ENCODE measurements at regions not wholly inside any gene's neighbourhood (a gene's known extent, or its start where the extent isn't known, plus 50 kb on each side); places are given as distances from the start of the nearest gene placed in this dataset.

- H3K4me3 ChIP-seq (ENCODE audit: insufficient read depth, low read length, poor library complexity, severe bottlenecking), result no peak overlapping the region
- no peak overlapping the region for H3K9ac ChIP-seq (ENCODE audit: low read length)
- no peaks in the 10 kb centered on the region for H3K36me3 ChIP-seq (ENCODE audit: low read length)
- H3K4me2 ChIP-seq (ENCODE audit: low read depth, low read length, poor library complexity, severe bottlenecking), result no peak overlapping the region
- H2AFZ ChIP-seq (ENCODE audit: low read depth, low read length, severe bottlenecking), result no peak overlapping the region
- H3K27me3 ChIP-seq (ENCODE audit: low read length), result no peaks in the 10 kb centered on the region
- H3K79me2 ChIP-seq (ENCODE audit: insufficient read depth, low read length), result no peaks in the 10 kb centered on the region
- H3K27ac ChIP-seq (ENCODE audit: low read depth, low read length), result no peak overlapping the region
- no peaks in the 10 kb centered on the region for H3K9me3 ChIP-seq (ENCODE audit: insufficient read depth, low read length)
- TF ChIP-seq EZH2phosphoT487 (conservative IDR thresholded peaks at IDR 0.05; ENCODE audit: low read length), result no peak
- TF ChIP-seq CTCF (IDR thresholded peaks at IDR 0.05; ENCODE audit: insufficient read depth, low read length, poor library complexity, severe bottlenecking), result no peak
- no peaks in the 10 kb centered on the region for H3F3A ChIP-seq (ENCODE audit: insufficient read depth)
- no peaks in the 10 kb centered on the region for H4K20me1 ChIP-seq (ENCODE audit: low read depth, low read length)
- H3K9me2 ChIP-seq (replicated peaks; ENCODE audit: insufficient read depth, low read length), result no peaks in the 10 kb centered on the region
Observed at GRCh38 chr12:58479401-58479800, 440.9 kb downstream of the LRIG3 start.

DNA sequence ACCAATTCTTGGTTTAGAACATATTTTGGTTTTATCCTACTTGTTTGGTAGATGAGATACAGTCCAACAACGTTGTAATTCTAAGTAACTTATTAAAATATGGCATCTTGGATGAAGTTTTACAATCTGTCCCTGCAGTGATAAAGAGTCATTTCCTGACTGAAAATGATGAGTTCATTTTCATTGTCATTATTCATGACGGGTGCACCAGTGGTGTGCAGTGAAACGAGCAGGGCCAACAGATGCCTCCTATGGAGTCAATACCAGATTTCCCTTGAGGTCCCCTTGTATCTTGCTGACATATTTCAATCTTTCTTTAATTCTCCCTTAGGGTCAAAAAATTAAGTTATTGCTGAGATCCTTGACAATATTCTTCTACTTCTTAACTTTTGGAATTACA is 438.5 kb downstream of the LRIG3 start:
- H3K9me3 ChIP-seq (ENCODE audit: insufficient read depth, low read length), result no peaks in the 10 kb centered on the region
- no peaks in the 10 kb centered on the region for H3K36me3 ChIP-seq (ENCODE audit: low read length)
- no peaks in the 10 kb centered on the region for H4K20me1 ChIP-seq (ENCODE audit: low read depth, low read length)
- no peak overlapping the region for H3K4me2 ChIP-seq (ENCODE audit: low read depth, low read length, poor library complexity, severe bottlenecking)
- no peak for TF ChIP-seq EZH2phosphoT487 (conservative IDR thresholded peaks at IDR 0.05; ENCODE audit: low read length)
- no peak for TF ChIP-seq CTCF (IDR thresholded peaks at IDR 0.05; ENCODE audit: insufficient read depth, low read length, poor library complexity, severe bottlenecking)
- H3F3A ChIP-seq (ENCODE audit: insufficient read depth), result no peaks in the 10 kb centered on the region
- H3K9ac ChIP-seq (ENCODE audit: low read length), result no peak overlapping the region
- H3K27ac ChIP-seq (ENCODE audit: low read depth, low read length), result no peak overlapping the region
- no peaks in the 10 kb centered on the region for H3K9me2 ChIP-seq (replicated peaks; ENCODE audit: insufficient read depth, low read length)
- H3K27me3 ChIP-seq (ENCODE audit: low read length), result no peaks in the 10 kb centered on the region
- H3K79me2 ChIP-seq (ENCODE audit: insufficient read depth, low read length), result no peaks in the 10 kb centered on the region
- H2AFZ ChIP-seq (ENCODE audit: low read depth, low read length, severe bottlenecking), result no peak overlapping the region
- no peak overlapping the region for H3K4me3 ChIP-seq (ENCODE audit: insufficient read depth, low read length, poor library complexity, severe bottlenecking)

DNA sequence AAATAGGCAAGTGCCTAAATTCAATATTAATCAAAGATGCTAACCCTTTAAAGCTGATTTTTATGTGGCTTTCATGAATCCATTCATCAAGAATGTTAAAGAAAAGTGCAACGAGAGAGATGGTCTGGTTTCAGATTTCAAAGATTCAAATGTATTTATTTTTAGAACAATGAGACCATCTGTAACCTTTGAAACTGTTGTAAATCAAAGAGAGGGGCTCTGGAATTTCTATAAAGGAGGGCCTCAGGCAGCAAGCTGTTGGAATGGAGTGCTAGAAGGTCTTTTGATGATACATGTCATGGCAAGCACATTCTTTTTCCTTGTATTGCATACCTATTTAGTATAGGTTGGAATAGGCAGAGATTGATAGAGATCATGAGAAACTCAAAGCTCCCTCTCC is 433.0 kb downstream of the LRIG3 start:
- no peaks in the 10 kb centered on the region for H3K9me2 ChIP-seq (replicated peaks; ENCODE audit: insufficient read depth, low read length)
- H3K4me2 ChIP-seq (ENCODE audit: low read depth, low read length, poor library complexity, severe bottlenecking), result no peak overlapping the region
- no peaks in the 10 kb centered on the region for H3K36me3 ChIP-seq (ENCODE audit: low read length)
- no peaks in the 10 kb centered on the region for H3K79me2 ChIP-seq (ENCODE audit: insufficient read depth, low read length)
- H3K4me3 ChIP-seq (ENCODE audit: insufficient read depth, low read length, poor library complexity, severe bottlenecking), result no peak overlapping the region
- no peaks in the 10 kb centered on the region for H3F3A ChIP-seq (ENCODE audit: insufficient read depth)
- H3K27me3 ChIP-seq (ENCODE audit: low read length), result no peaks in the 10 kb centered on the region
- no peak overlapping the region for H3K27ac ChIP-seq (ENCODE audit: low read depth, low read length)
- H4K20me1 ChIP-seq (ENCODE audit: low read depth, low read length), result no peaks in the 10 kb centered on the region
- no peak overlapping the region for H2AFZ ChIP-seq (ENCODE audit: low read depth, low read length, severe bottlenecking)
- no peak overlapping the region for H3K9ac ChIP-seq (ENCODE audit: low read length)
- no peaks in the 10 kb centered on the region for H3K9me3 ChIP-seq (ENCODE audit: insufficient read depth, low read length)
- no peak for TF ChIP-seq CTCF (IDR thresholded peaks at IDR 0.05; ENCODE audit: insufficient read depth, low read length, poor library complexity, severe bottlenecking)
